HCEC 1CT (cell line): ENCODE measurements at regions not wholly inside any gene's neighbourhood (a gene's known extent, or its start where the extent isn't known, plus 50 kb on each side); places are given as distances from the start of the nearest gene placed in this dataset.
"Not testable (repeated sequence)": the region's sequence is repeated elsewhere in the genome, so short reads cannot be mapped to it uniquely, and the experiment has no call there.

Source experiments
- DNase-seq: peaks from one replicate; pipeline ENCODE4 v3.0.0-alpha.2; 2017

GRCh38 chr16:29094729-29095624 lies 110.1 kb downstream of the LAT start:
- not testable (repeated sequence) for DNase-seq

- not testable (repeated sequence) for DNase-seq
Measured at GRCh38 chr16:29094325-29094724, 109.5 kb downstream of the LAT start.

- DNase-seq: not testable (repeated sequence)
Measured at GRCh38 chr16:29089679-29090078, 104.8 kb downstream of the LAT start.

GRCh38 chr16:29087673-29088072 lies 102.8 kb downstream of the LAT start:
- DNase-seq: not testable (repeated sequence)

GRCh38 chr16:29081829-29082639 lies 97.2 kb downstream of the LAT start:
- not testable (repeated sequence) for DNase-seq

- not testable (repeated sequence) for DNase-seq
Measured at GRCh38 chr16:29074554-29075402, 89.9 kb downstream of the LAT start.

- DNase-seq: not testable (repeated sequence)
Measured at GRCh38 chr16:29062235-29062634, 77.4 kb downstream of the LAT start.

- not testable (repeated sequence) for DNase-seq
Measured at GRCh38 chr16:29061467-29061921, 76.6 kb downstream of the LAT start.

- not testable (repeated sequence) for DNase-seq
Measured at GRCh38 chr16:29060022-29060810, 75.4 kb downstream of the LAT start.

GRCh38 chr16:29059575-29059974 lies 74.7 kb downstream of the LAT start:
- not testable (repeated sequence) for DNase-seq
